ENCODE measurements at regions not wholly inside any gene's neighbourhood (a gene's known extent, or its start where the extent isn't known, plus 50 kb on each side); places are given as distances from the start of the nearest gene placed in this dataset.
A peak's percentile ranks its signal among the peaks of the same experiment; 100 is the strongest.

GRCh38 chr14:49240383-49240782 is 345.8 kb downstream of the RPS29 start:
- DNase-seq (ENCODE audit: low read depth in 2 of 2): no peak

- no peak for DNase-seq (ENCODE audit: low read depth in 2 of 2)
Measured at GRCh38 chr14:49228552-49228951, 357.6 kb downstream of the RPS29 start.

GRCh38 chr14:49221316-49221715 is 364.9 kb downstream of the RPS29 start:
- no peak for DNase-seq (ENCODE audit: low read depth in 2 of 2)

- no peak for DNase-seq (ENCODE audit: low read depth in 2 of 2)
Measured at GRCh38 chr14:49220492-49220891, 365.7 kb downstream of the RPS29 start.

GRCh38 chr14:49218436-49219092 is 367.6 kb downstream of the RPS29 start:
- no peak for DNase-seq (ENCODE audit: low read depth in 2 of 2)

- DNase-seq (ENCODE audit: low read depth in 2 of 2): no peak
Measured at GRCh38 chr14:49212721-49213120, 373.5 kb downstream of the RPS29 start.

- no peak for DNase-seq (ENCODE audit: low read depth in 2 of 2)
Measured at GRCh38 chr14:49209416-49209815, 376.8 kb downstream of the RPS29 start.

GRCh38 chr14:49206828-49207227 is 379.4 kb downstream of the RPS29 start:
- DNase-seq (ENCODE audit: low read depth in 2 of 2): no peak

- no peak for DNase-seq (ENCODE audit: low read depth in 2 of 2)
Measured at GRCh38 chr14:49203676-49204075, 382.5 kb downstream of the RPS29 start.

- DNase-seq (ENCODE audit: low read depth in 2 of 2): no peak
Measured at GRCh38 chr14:49199159-49199558, 387.0 kb downstream of the RPS29 start.

- DNase-seq (ENCODE audit: low read depth in 2 of 2): no peak
Measured at GRCh38 chr14:49196327-49196726, 389.9 kb downstream of the RPS29 start.

GRCh38 chr14:49194067-49194466 is 392.1 kb downstream of the RPS29 start:
- DNase-seq (ENCODE audit: low read depth in 2 of 2): no peak

GRCh38 chr14:49193332-49194065 is 392.7 kb downstream of the RPS29 start:
- DNase-seq (ENCODE audit: low read depth in 2 of 2): no peak

- DNase-seq (ENCODE audit: low read depth in 2 of 2): no peak
Measured at GRCh38 chr14:49191380-49191779, 394.8 kb downstream of the RPS29 start.

GRCh38 chr14:49189375-49189774 is 396.8 kb downstream of the RPS29 start:
- no peak for DNase-seq (ENCODE audit: low read depth in 2 of 2)

GRCh38 chr14:49187799-49188198 is 398.4 kb downstream of the RPS29 start:
- DNase-seq (ENCODE audit: low read depth in 2 of 2): no peak

- DNase-seq (ENCODE audit: low read depth in 2 of 2): peak; percentile 3 to 29
Measured at GRCh38 chr14:49173765-49174373, 412.3 kb downstream of the RPS29 start.

- DNase-seq (ENCODE audit: low read depth in 2 of 2): no peak
Measured at GRCh38 chr14:49164074-49164473, 422.1 kb downstream of the RPS29 start.

- DNase-seq (ENCODE audit: low read depth in 2 of 2): no peak
Measured at GRCh38 chr14:49160983-49161382, 425.2 kb downstream of the RPS29 start.

GRCh38 chr14:49159081-49159480 is 427.1 kb downstream of the RPS29 start:
- no peak for DNase-seq (ENCODE audit: low read depth in 2 of 2)

- no peak for DNase-seq (ENCODE audit: low read depth in 2 of 2)
Measured at GRCh38 chr14:49139593-49139992, 446.6 kb downstream of the RPS29 start.

- no peak for DNase-seq (ENCODE audit: low read depth in 2 of 2)
Measured at GRCh38 chr14:49134940-49135339, 451.2 kb downstream of the RPS29 start.

GRCh38 chr14:49121246-49121645 is 464.9 kb downstream of the RPS29 start:
- DNase-seq (ENCODE audit: low read depth in 2 of 2): no peak

Measured in stimulated activated CD8-positive, alpha-beta memory T cell treated with anti-CD3 and anti-CD28 coated beads, Interleukin-2, amount 100 ng/mL, for 48 hours (primary cell).